ENCODE measurements at regions not wholly inside any gene's neighbourhood (a gene's known extent, or its start where the extent isn't known, plus 50 kb on each side); places are given as distances from the start of the nearest gene placed in this dataset.

DNA sequence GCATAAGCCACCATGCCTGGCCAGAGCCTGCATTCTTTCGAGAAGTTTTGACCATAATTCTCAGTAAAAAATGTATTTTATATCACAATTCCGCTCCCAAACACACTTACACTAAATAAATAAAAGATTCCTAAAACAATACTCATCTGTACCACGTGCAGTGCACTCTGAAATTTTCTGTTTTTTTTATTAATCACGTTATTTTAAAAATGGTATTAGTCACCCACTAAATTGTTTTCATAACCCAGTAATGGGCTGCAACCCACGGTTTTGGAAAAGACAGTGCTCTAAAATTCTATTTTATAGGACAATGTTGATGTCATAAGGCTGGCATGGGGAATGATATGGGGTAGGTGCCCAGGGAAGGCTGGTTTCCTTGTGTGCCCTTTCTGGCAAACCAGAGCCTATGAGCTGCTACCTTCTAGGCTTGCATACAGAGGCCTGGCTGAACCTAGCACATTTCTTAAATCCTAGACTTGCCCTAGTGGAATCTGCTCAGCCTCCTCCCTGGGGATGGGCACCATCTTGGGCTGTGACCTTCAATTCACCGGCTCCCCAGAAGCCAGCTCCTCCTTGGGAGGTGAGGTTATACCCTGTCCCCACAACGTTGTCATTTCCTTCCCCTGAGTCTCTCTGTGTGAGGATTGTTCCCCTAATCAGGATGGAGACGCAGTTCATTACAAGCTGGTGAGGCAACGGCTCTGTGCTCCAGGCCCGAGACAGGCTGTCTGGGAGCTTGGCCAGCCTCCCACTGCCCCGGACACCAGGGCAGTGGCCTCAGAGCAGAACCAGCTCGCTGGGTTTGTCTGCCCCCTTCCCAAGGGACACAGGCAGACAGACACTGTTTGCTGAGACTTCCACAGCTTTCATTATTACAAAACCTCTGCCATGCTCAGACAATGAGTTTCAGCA, 116.5 kb upstream of the NAV2 start:
- Mint-ChIP-seq H3K36me3 (ENCODE audit: low read depth) (no peaks in the 10 kb centered on the region), H3K9me3 (no peaks in the 10 kb centered on the region), H3K27me3 (peaks cover 27% of the 10 kb centered on the region), H3K4me3 (no peak overlapping the region), H3K4me1 (ENCODE audit: low read depth) (no peaks in the 10 kb centered on the region), H3K27ac (no peak overlapping the region)
- DNase-seq: no peak

DNA sequence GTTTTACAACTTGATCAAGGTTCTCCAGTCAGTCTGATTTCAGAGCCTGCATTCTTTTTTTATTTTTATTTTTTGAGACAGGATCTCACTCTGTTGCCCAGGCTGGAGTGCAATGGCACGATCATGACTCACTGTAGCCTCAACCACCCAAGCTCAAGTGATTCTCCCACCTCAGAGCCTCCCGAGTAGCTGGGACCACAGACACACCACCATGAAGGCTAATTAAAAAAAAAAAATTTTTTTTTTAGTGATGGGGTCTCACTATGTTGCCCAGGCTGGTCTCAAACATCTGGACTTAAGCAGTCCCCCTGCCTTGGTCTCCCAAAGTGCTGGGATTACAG, 117.2 kb upstream of the NAV2 start:
- Mint-ChIP-seq H3K27ac (no peak overlapping the region), H3K9me3 (no peaks in the 10 kb centered on the region), H3K4me3 (no peak overlapping the region), H3K4me1 (ENCODE audit: low read depth) (no peaks in the 10 kb centered on the region), H3K27me3 (peaks cover 27% of the 10 kb centered on the region), H3K36me3 (ENCODE audit: low read depth) (no peaks in the 10 kb centered on the region)
- no peak for DNase-seq

DNA sequence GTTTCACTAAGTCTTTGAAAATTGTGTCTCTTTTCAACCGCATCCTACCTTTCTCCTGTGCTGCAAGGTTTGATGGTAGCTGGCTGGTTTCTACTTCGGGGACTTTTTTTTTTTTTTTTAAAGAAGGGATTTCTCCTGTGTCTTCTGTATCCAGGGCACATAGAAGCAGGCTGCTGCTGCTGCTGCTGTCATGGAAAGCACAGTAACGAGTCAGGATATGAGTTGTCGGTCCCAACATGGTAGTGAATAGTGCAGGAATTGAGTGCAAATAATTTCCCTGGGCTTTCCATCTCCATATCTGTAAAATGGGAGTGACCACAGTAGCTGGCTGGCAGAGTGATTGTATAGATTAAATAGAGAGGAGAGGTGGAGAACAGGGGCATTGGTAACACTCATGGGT, 118.3 kb upstream of the NAV2 start:
- H3K4me3 Mint-ChIP-seq: no peak overlapping the region
- no peaks in the 10 kb centered on the region for H3K36me3 Mint-ChIP-seq (ENCODE audit: low read depth)
- no peak overlapping the region for H3K27ac Mint-ChIP-seq
- peaks cover 27% of the 10 kb centered on the region for H3K27me3 Mint-ChIP-seq
- H3K9me3 Mint-ChIP-seq: no peaks in the 10 kb centered on the region
- H3K4me1 Mint-ChIP-seq (ENCODE audit: low read depth): no peaks in the 10 kb centered on the region
- no peak for DNase-seq

DNA sequence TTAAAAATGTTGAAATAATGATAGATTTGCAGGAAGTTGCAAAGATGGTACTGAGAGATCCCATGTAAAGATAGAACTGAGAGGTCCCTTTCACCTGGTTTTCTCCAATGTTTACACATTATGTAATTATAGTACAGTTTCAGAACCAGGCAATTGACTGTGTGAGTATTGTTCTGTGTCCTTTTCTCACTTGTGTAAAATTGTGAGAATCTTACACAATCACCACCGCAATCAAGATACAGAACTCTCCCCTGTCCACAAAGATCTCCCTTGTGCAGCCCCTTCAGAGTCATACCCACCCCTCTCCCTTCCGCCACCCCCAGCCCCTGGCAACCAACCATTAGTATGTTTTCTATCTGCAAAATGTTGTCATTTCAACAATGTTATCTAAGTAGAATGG, 119.8 kb upstream of the NAV2 start:
- no peak for DNase-seq
- Mint-ChIP-seq H3K27me3 (peaks cover 31% of the 10 kb centered on the region), H3K36me3 (ENCODE audit: low read depth) (no peaks in the 10 kb centered on the region), H3K4me3 (no peak overlapping the region), H3K9me3 (no peaks in the 10 kb centered on the region), H3K4me1 (ENCODE audit: low read depth) (no peaks in the 10 kb centered on the region), H3K27ac (no peak overlapping the region)

DNA sequence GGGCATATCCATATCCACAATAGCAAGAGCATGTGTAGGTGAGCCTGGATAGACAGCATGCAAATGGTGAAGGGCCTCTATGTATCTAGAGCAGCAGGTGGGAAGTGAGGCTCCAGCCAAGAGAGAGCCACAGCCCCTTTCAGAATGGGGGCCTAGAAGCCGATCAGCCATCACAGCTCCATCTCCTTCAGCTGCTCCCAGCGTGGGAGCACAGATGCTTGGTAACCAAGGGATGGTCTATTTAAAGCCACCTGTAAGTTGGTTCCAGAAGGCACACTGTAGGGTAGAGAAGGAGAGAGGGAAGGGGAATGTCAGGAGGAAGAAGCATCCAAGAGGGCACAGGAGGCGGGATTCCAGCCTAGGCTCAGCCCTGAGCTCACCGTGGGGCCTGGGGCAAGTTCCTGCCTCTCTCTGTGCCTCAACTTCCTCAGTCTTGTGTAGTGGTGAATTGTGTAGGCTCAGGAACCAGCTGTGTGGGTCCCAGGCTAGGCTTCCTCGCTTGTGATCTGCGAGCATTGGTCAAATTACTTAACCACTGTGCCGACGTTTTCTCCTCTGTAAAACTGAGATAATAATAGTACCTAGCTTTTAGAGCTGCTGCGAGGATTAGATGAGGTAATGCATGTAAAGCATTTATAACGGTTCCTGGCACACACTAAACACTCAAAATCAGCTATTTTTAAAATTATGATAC, 122.9 kb upstream of the NAV2 start:
- no peaks in the 10 kb centered on the region for H3K36me3 Mint-ChIP-seq (ENCODE audit: low read depth)

DNA sequence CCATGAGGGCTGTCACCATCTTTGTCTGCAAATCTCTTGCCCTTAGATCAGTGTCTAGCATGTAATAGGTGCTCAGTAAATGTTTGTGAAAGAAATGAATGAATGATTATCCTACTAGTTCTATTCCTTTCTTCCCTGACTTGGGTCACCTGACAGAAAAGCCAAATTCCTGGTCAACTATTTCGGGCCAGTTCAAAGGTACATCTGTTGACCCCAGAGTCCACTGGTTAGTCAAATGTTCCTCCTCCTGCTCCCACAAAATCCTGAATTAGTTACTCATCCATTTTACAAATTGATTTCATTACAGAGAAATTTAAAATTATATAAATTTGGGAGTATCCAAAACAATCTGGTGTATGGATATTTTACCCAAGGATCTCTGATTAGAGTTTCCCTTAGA, 124.7 kb upstream of the NAV2 start:
- H3K36me3 Mint-ChIP-seq (ENCODE audit: low read depth): no peaks in the 10 kb centered on the region
- H3K4me1 Mint-ChIP-seq (ENCODE audit: low read depth): no peaks in the 10 kb centered on the region
- no peaks in the 10 kb centered on the region for H3K9me3 Mint-ChIP-seq
- H3K27me3 Mint-ChIP-seq: peaks cover 9% of the 10 kb centered on the region
- no peak for DNase-seq
- H3K27ac Mint-ChIP-seq: no peak overlapping the region
- no peak overlapping the region for H3K4me3 Mint-ChIP-seq

More for the DNA sequence above, 122.9 kb upstream of the NAV2 start:
- no peak for DNase-seq
- H3K27me3 Mint-ChIP-seq: peaks cover 21% of the 10 kb centered on the region
- H3K27ac Mint-ChIP-seq: no peak overlapping the region
- no peaks in the 10 kb centered on the region for H3K9me3 Mint-ChIP-seq
- H3K4me1 Mint-ChIP-seq (ENCODE audit: low read depth): no peaks in the 10 kb centered on the region
- no peak overlapping the region for H3K4me3 Mint-ChIP-seq

DNA sequence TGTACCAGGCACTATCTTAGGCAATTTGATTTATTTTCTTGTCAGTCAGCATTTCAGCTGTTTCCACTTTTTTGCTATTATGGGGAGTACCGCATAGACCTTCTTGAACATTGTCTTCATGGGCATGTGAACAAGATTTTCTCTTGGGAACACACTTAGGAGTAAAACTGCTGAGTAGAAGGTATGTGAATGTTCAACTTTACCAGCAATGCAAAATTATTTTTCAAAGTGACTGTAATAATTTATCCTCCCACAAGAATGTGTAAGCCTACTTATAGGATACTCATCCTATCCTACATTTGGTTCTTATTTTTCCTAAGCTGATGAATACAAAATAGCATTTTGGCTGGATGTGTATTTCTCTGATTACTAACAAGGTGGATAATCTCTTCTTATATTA, 132.0 kb upstream of the NAV2 start:
- H3K9me3 Mint-ChIP-seq: no peaks in the 10 kb centered on the region
- no peak overlapping the region for H3K27ac Mint-ChIP-seq
- no peak for DNase-seq
- H3K4me3 Mint-ChIP-seq: no peak overlapping the region
- H3K36me3 Mint-ChIP-seq (ENCODE audit: low read depth): no peaks in the 10 kb centered on the region
- H3K4me1 Mint-ChIP-seq (ENCODE audit: low read depth): no peaks in the 10 kb centered on the region
- H3K27me3 Mint-ChIP-seq: peaks cover 1% of the 10 kb centered on the region

DNA sequence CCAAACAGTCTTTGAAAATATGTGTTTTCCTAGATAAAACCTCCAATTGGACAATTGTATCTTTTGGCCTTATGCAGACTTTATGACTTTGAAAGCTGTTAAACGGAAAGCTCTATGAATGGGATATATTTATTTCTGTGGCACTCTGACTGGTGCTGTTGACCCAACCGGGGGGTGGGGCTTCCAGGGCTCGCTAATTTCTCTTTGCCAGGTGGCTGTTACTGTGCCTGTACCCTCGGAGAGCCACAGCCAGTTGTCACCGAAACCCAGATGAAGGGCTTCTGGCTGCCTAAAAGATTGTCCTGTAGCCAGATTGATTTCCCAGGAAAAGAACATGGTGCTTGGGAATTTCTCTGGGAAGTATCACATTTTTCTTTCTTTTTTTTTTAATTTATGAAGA, 132.7 kb upstream of the NAV2 start:
- no peak for DNase-seq
- Mint-ChIP-seq H3K27me3 (no peaks in the 10 kb centered on the region), H3K4me1 (ENCODE audit: low read depth) (no peaks in the 10 kb centered on the region), H3K4me3 (no peak overlapping the region), H3K27ac (no peak overlapping the region), H3K36me3 (ENCODE audit: low read depth) (no peaks in the 10 kb centered on the region), H3K9me3 (no peaks in the 10 kb centered on the region)

DNA sequence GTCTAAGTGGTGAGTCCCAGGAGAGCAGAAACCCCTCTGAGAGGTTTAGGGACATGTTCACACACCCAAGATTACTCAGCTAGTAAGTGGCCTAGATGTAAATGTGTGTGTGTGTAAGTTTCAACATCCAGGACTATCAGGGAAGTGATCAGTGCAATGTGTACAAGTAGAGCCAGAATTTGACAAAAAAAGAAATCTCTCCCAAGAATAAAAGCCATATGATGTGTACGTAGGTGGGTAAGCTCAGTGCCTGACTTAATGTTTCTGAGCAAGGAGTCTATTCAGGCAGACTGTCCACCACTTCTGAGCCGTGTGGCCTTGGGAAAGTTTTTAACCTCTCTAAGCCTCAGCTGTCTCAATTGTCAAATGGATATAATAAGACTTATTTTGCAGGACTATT, 133.8 kb upstream of the NAV2 start:
- no peaks in the 10 kb centered on the region for H3K36me3 Mint-ChIP-seq (ENCODE audit: low read depth)
- no peaks in the 10 kb centered on the region for H3K27me3 Mint-ChIP-seq
- DNase-seq: no peak
- H3K4me1 Mint-ChIP-seq (ENCODE audit: low read depth): no peaks in the 10 kb centered on the region
- H3K27ac Mint-ChIP-seq: no peak overlapping the region
- no peak overlapping the region for H3K4me3 Mint-ChIP-seq
- H3K9me3 Mint-ChIP-seq: no peaks in the 10 kb centered on the region

DNA sequence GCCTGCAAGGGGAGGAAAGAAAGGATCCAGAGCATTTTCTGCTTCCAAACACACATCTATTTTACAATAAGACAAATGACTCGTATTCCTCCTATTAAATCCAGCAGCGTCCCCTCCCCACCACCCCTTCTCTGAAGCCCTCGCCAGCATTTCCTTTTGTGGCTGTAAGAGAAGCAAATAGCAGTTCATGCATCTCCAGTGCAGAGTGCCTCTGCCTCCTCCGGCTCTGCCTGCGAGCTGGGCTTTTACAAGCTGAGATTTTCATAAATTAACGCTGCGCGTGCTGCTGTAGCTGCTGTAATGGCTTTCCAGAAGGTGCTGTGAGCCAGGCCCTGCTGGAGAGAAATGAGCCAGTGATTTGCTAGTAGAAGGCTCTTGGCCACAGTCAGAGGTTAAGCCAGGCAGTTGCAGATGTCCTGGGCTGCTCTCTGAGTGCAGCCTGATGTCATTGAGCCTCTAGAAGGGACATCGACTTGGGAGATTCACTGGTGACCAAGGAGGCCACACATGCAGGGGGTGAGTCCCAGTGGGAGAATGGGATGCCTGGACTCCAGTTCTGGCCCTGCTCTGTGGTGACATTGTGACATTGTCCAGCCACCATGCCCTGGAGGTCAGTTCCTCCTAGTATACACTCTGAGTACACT, 134.5 kb upstream of the NAV2 start:
- no peaks in the 10 kb centered on the region for H3K4me1 Mint-ChIP-seq (ENCODE audit: low read depth)
- H3K9me3 Mint-ChIP-seq: no peaks in the 10 kb centered on the region
- H3K36me3 Mint-ChIP-seq (ENCODE audit: low read depth): no peaks in the 10 kb centered on the region
- H3K4me3 Mint-ChIP-seq: no peak overlapping the region
- no peak overlapping the region for H3K27ac Mint-ChIP-seq
- H3K27me3 Mint-ChIP-seq: no peaks in the 10 kb centered on the region
- DNase-seq: no peak

DNA sequence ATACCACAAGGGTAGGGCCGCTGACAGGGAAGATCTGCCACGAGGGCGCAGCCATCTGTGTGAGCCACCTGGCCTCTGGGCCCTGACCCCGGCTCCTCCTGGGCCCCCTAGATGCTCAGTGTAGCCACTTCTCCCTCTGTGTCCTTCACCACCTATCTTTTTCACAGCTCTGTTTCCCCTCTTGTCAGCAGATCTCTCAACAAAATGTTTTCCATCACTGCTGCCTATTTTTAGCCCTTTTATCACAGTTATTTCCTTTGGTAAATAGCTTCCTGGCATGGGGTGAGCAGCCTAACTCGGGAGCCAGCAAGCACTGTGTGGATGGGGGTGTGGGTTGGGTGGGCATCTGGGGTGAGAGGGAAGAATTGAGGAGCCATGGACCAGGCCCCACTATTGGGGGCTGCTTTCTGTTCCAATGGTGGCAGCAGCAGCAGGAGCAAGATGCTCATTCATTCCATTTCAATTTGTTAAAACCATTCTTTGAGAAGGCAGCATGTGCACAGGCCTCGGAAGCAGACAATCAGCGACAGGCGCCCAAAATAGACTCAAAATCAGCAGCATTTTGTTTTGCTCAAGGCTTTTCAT, 135.2 kb upstream of the NAV2 start:
- H3K4me1 Mint-ChIP-seq (ENCODE audit: low read depth): no peaks in the 10 kb centered on the region
- no peak overlapping the region for H3K4me3 Mint-ChIP-seq
- no peaks in the 10 kb centered on the region for H3K36me3 Mint-ChIP-seq (ENCODE audit: low read depth)
- H3K9me3 Mint-ChIP-seq: no peaks in the 10 kb centered on the region
- DNase-seq: no peak
- no peak overlapping the region for H3K27ac Mint-ChIP-seq
- H3K27me3 Mint-ChIP-seq: no peaks in the 10 kb centered on the region

DNA sequence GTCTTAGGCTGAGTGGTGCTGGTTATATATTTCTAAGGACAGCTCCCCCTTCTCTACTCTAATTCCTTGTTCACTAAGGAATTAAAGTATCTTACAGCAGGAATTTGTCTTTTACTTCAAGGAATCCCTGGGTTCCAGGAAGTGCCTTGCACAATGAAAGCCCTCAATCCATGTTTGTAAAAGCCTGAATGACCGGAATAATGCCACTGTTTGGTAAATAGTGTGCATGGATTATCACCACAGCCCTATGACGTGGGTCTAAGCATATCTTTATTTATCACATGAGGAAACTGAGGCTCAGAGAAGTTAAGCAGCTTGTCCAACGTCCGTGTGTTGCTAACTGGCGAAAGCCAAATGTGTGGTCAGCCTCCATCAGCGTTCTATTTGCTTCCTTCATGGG, 135.7 kb upstream of the NAV2 start:
- no peak overlapping the region for H3K27ac Mint-ChIP-seq
- no peaks in the 10 kb centered on the region for H3K9me3 Mint-ChIP-seq
- no peaks in the 10 kb centered on the region for H3K36me3 Mint-ChIP-seq (ENCODE audit: low read depth)
- H3K4me1 Mint-ChIP-seq (ENCODE audit: low read depth): no peaks in the 10 kb centered on the region
- no peak overlapping the region for H3K4me3 Mint-ChIP-seq
- H3K27me3 Mint-ChIP-seq: peaks cover under 1% of the 10 kb centered on the region
- no peak for DNase-seq

DNA sequence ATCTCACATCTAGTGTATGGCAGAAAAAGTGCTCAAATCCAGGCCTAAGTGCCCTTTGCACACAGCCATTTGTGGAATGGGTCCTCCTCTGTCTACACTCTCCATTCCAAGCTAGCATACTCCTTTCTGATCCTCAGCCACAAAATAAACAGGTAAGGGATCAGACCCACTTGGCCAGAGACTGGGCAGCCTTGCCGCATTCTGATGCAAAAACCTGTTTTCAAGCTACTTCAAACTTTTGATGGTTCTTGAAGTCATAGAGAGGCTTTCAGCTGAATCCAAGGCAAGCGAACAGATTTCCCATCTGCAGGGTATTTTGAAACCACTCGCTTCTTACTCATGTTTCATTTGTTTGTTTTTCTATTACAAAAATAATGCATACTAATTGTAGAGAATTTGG, 136.6 kb upstream of the NAV2 start:
- no peaks in the 10 kb centered on the region for H3K4me1 Mint-ChIP-seq (ENCODE audit: low read depth)
- no peaks in the 10 kb centered on the region for H3K36me3 Mint-ChIP-seq (ENCODE audit: low read depth)
- H3K9me3 Mint-ChIP-seq: no peaks in the 10 kb centered on the region

DNA sequence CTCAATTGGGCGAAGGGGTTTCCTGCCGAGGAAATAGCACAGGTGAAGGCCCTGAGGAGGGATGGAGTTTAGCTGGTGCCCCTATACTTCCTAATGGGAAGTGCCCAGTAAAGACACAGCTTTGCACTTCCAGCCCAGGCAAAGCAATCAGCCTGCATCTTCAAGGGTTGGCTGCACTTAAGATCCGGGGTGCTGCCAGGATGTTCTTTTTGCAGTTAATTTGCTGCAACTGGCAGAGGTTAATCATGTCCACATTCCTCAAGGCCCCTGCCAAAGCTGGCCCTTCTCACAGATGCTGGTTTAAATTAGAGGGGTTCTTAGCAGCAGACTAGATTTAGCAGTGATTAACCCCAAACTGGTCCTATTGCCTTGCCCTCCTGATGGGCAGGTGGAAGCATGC, 137.7 kb upstream of the NAV2 start:
- Mint-ChIP-seq H3K27me3 (peaks cover 7% of the 10 kb centered on the region), H3K27ac (no peak overlapping the region), H3K36me3 (ENCODE audit: low read depth) (no peaks in the 10 kb centered on the region), H3K9me3 (no peaks in the 10 kb centered on the region), H3K4me3 (no peak overlapping the region), H3K4me1 (ENCODE audit: low read depth) (no peaks in the 10 kb centered on the region)
- no peak for DNase-seq

More for the DNA sequence above, 136.6 kb upstream of the NAV2 start:
- Mint-ChIP-seq H3K27ac (no peak overlapping the region), H3K27me3 (peaks cover 3% of the 10 kb centered on the region), H3K4me3 (no peak overlapping the region)
- DNase-seq: no peak

DNA sequence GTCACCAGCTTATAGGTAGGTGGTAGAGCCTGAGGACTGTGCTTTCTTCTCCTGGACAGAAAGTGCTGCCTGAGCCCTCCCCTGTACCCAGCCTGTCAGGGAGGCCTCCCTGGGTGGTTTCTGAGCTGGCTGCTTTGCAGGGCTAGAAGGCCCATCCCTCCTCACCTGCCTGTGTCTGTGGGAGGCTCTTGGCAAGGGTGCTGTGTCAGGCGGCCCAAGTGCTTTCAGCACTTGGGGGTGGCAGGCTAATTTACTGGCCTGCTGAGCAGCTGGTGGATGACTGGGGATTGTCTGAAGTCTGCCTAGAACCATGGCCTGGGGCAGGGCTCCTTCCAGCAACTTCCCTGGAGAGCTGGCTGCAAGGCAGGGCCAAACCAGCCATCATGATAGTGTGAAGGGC, 139.0 kb upstream of the NAV2 start:
- Mint-ChIP-seq H3K4me1 (ENCODE audit: low read depth) (no peaks in the 10 kb centered on the region), H3K4me3 (no peak overlapping the region), H3K27me3 (peaks cover 10% of the 10 kb centered on the region), H3K9me3 (no peaks in the 10 kb centered on the region), H3K36me3 (ENCODE audit: low read depth) (no peaks in the 10 kb centered on the region), H3K27ac (no peak overlapping the region)
- DNase-seq: no peak
